H9 (cell line): ENCODE measurements at regions not wholly inside any gene's neighbourhood (a gene's known extent, or its start where the extent isn't known, plus 50 kb on each side); places are given as distances from the start of the nearest gene placed in this dataset.

ENCODE experiments used
- DNase-seq: peaks from one replicate; pipeline ENCODE4 v3.0.0-alpha.2; 2017
- H2AFZ ChIP-seq: one replicate; pipeline ENCODE4 v1.6.1; 2013; ENCODE audit warnings: mild to moderate bottlenecking, low read length, control low read depth, moderate library complexity
- H2AK5ac ChIP-seq: 2 replicates; pipeline ENCODE4 v1.6.1; 2013; ENCODE audit warnings: low read length, control low read depth, mixed read lengths; ENCODE audit not compliant: insufficient read length
- H2BK120ac ChIP-seq: one replicate; pipeline ENCODE4 v1.6.1; 2013; ENCODE audit warnings: low read depth, mild to moderate bottlenecking, low read length, control low read depth, inconsistent platforms; ENCODE audit not compliant: poor library complexity, severe bottlenecking
- H2BK12ac ChIP-seq: 2 replicates; pipeline ENCODE4 v1.6.1; 2013; ENCODE audit warnings: low read length, control low read depth, mixed read lengths, low read depth; ENCODE audit not compliant: insufficient read length
- H2BK15ac ChIP-seq: 2 replicates; pipeline ENCODE4 v1.6.1; 2013; ENCODE audit warnings: low read depth, low read length, control low read depth
- H2BK20ac ChIP-seq: one replicate; pipeline ENCODE4 v1.6.1; 2013; ENCODE audit warnings: low read depth, mild to moderate bottlenecking, low read length, control low read depth, inconsistent platforms; ENCODE audit not compliant: poor library complexity, severe bottlenecking
- H2BK5ac ChIP-seq: 2 replicates; pipeline ENCODE4 v1.6.1; 2013; ENCODE audit warnings: low read length, control low read depth, mixed read lengths; ENCODE audit not compliant: insufficient read length
- H3K14ac ChIP-seq: 2 replicates; pipeline ENCODE4 v1.6.1; 2013; ENCODE audit warnings: low read length, control low read depth; ENCODE audit not compliant: insufficient read depth
- H3K18ac ChIP-seq: 2 replicates; pipeline ENCODE4 v1.6.1; 2013; ENCODE audit warnings: low read depth, mild to moderate bottlenecking, mixed read lengths, low read length, control low read depth; ENCODE audit not compliant: insufficient read length
- H3K23ac ChIP-seq: 2 replicates; pipeline ENCODE4 v1.6.1; 2013; ENCODE audit warnings: low read length, control low read depth, mixed read lengths, low read depth; ENCODE audit not compliant: insufficient read length
- H3K23me2 ChIP-seq: 2 replicates; pipeline ENCODE4 v1.6.1; 2013; ENCODE audit warnings: low read depth, mild to moderate bottlenecking, mixed read lengths, low read length, control low read depth; ENCODE audit not compliant: insufficient read length, poor library complexity, severe bottlenecking
- H3K27ac ChIP-seq: 2 replicates; pipeline ENCODE4 v1.5.1; 2013; ENCODE audit warnings: low read length, control low read depth, mixed read lengths, low read depth; ENCODE audit not compliant: insufficient read length
- H3K27me3 ChIP-seq: 2 replicates; pipeline ENCODE4 v1.6.1; 2013; ENCODE audit warnings: low read length, control low read depth, inconsistent platforms; ENCODE audit not compliant: insufficient read depth
- H3K4ac ChIP-seq: 2 replicates; pipeline ENCODE4 v1.6.1; 2013; ENCODE audit warnings: low read depth, mild to moderate bottlenecking, control low read depth, inconsistent platforms, low read length, moderate library complexity
- H3K4me1 ChIP-seq: 2 replicates; pipeline ENCODE4 v1.6.1; 2013; ENCODE audit warnings: low read length, control low read depth, inconsistent platforms; ENCODE audit not compliant: insufficient read depth
- H3K4me2 ChIP-seq: 2 replicates; pipeline ENCODE4 v1.6.1; 2013; ENCODE audit warnings: low read length, control low read depth, mixed read lengths; ENCODE audit not compliant: insufficient read length, insufficient read depth
- H3K56ac ChIP-seq: 2 replicates; pipeline ENCODE4 v1.6.1; 2013; ENCODE audit warnings: low read depth, mild to moderate bottlenecking, mixed read lengths, low read length, control low read depth; ENCODE audit not compliant: insufficient read length
- H3K79me1 ChIP-seq: 2 replicates; pipeline ENCODE4 v1.6.1; 2013; ENCODE audit warnings: low read depth, mild to moderate bottlenecking, moderate library complexity, low read length, control low read depth, inconsistent platforms; ENCODE audit not compliant: insufficient read depth, poor library complexity, severe bottlenecking
- H3K79me2 ChIP-seq: 2 replicates; pipeline ENCODE4 v1.6.1; 2013; ENCODE audit warnings: low read length, control low read depth, inconsistent platforms; ENCODE audit not compliant: insufficient read depth
- H3K9ac ChIP-seq: 2 replicates; pipeline ENCODE4 v1.6.1; 2013; ENCODE audit warnings: low read length, control low read depth, mixed read lengths; ENCODE audit not compliant: insufficient read length; ENCODE audit errors: extremely low read depth
- H3K9me3 ChIP-seq: one replicate; pipeline ENCODE4 v1.6.1; 2013; ENCODE audit warnings: low read depth, low read length, inconsistent platforms; ENCODE audit not compliant: control insufficient read depth
- H3T11ph ChIP-seq: one replicate; pipeline ENCODE4 v1.6.1; 2013; ENCODE audit warnings: mild to moderate bottlenecking, low read length, control low read depth, inconsistent platforms
- H4K20me1 ChIP-seq: one replicate; pipeline ENCODE4 v1.6.1; 2013; ENCODE audit not compliant: control insufficient read depth, insufficient read length, insufficient read depth
- H4K5ac ChIP-seq: 2 replicates; pipeline ENCODE4 v1.6.1; 2013; ENCODE audit warnings: low read depth, mild to moderate bottlenecking, mixed read lengths, low read length, control low read depth; ENCODE audit not compliant: insufficient read length
- H4K8ac ChIP-seq: replicated peaks from 2 replicates; pipeline ENCODE4 v1.6.1; 2013; ENCODE audit warnings: low read length, control low read depth, mixed read lengths, low read depth; ENCODE audit not compliant: insufficient read length
- H4K91ac ChIP-seq: 2 replicates; pipeline ENCODE4 v1.6.1; 2013; ENCODE audit warnings: low read depth, mild to moderate bottlenecking, moderate library complexity, mixed read lengths, low read length, control low read depth; ENCODE audit not compliant: insufficient read length
- H3K27ac Mint-ChIP-seq, 3 experiments: 2 replicates in 2 of 3; 3 replicates in 1 of 3; pipeline ENCODE4 v1.8.0; 2020 to 2021; ENCODE audit warnings: mixed read lengths in 3 of 3, mild to moderate bottlenecking in 1 of 3, moderate library complexity in 1 of 3
- H3K27me3 Mint-ChIP-seq: 2 replicates; pipeline ENCODE4 v1.8.0; 2021; ENCODE audit warnings: low read depth, mild to moderate bottlenecking, moderate library complexity, mixed read lengths
- H3K36me3 Mint-ChIP-seq, 3 experiments: 2 replicates in 2 of 3; 3 replicates in 1 of 3; pipeline ENCODE4 v1.8.0; 2020 to 2021; ENCODE audit warnings: low read depth in 3 of 3, mixed read lengths in 3 of 3; ENCODE audit not compliant: insufficient read depth in 1 of 3
- H3K4me1 Mint-ChIP-seq, 2 experiments: 2 replicates each; pipeline ENCODE4 v1.8.0; 2020; ENCODE audit warnings: mixed read lengths in 2 of 2
- H3K4me3 Mint-ChIP-seq, 2 experiments: 2 replicates in 1 of 2; 3 replicates in 1 of 2; pipeline ENCODE4 v1.8.0; 2020 to 2021; ENCODE audit warnings: mild to moderate bottlenecking in 2 of 2, mixed read lengths in 2 of 2, moderate library complexity in 1 of 2
- H3K9me3 Mint-ChIP-seq, 2 experiments: 2 replicates in 1 of 2; 3 replicates in 1 of 2; pipeline ENCODE4 v1.8.0; 2020; ENCODE audit warnings: mild to moderate bottlenecking in 2 of 2, mixed read lengths in 2 of 2, moderate library complexity in 1 of 2
- CTCF ChIP-seq: fragments of 200-600 bp; sonication (generic); conservative IDR thresholded peaks from 3 replicates; pipeline ENCODE4 v1.8.0; 2021; ENCODE audit warnings: antibody characterized with exemption, mild to moderate bottlenecking
- WGBS: extraction: QIAGEN DNeasy Blood & Tissue Kit; methylation state at CpG from one replicate; pipeline ENCODE4 v1.1.7; 2013; ENCODE audit warnings: missing lambda C conversion rate, low lambda C conversion rate, mixed read lengths; ENCODE audit not compliant: insufficient read length; ENCODE audit errors: extremely low coverage; 5-methylcytosine and 5-hydroxymethylcytosine counted together

GRCh38 chr5:174516741-174517140 lies 207.6 kb upstream of the MSX2 start:
- Histone ChIP-seq H3K4me2 (no peak overlapping the region), H4K91ac (no peak overlapping the region), H2AK5ac (no peak overlapping the region), H3T11ph (no peak overlapping the region), H2BK12ac (no peak overlapping the region), H2BK20ac (no peak overlapping the region), H3K9me3 (no peaks in the 10 kb centered on the region), H3K14ac (no peak overlapping the region), H3K27me3 (peaks cover 2% of the 10 kb centered on the region; the same call in 1 of the 2 replicates), H3K27ac (no peak overlapping the region), H3K18ac (no peak overlapping the region), H3K79me1 (no peaks in the 10 kb centered on the region), H4K20me1 (no peaks in the 10 kb centered on the region), H3K4me1 (no peaks in the 10 kb centered on the region), H3K23ac (no peak overlapping the region), H3K4ac (no peak overlapping the region), H3K9ac (no peak overlapping the region), H4K8ac (no peak overlapping the region), H3K23me2 (no peaks in the 10 kb centered on the region), H2BK15ac (no peak overlapping the region), H2BK120ac (no peak overlapping the region), H3K56ac (no peak overlapping the region), H2AFZ (no peak overlapping the region), H3K79me2 (no peaks in the 10 kb centered on the region), H4K5ac (no peak overlapping the region), H2BK5ac (no peak overlapping the region)
- no peak overlapping the region for H3K4me3 Mint-ChIP-seq
- H3K27me3 Mint-ChIP-seq, result peaks cover 68% of the 10 kb centered on the region
- H3K36me3 Mint-ChIP-seq, result peaks cover 0 to 6% (median 0%) of the 10 kb centered on the region in 3 experiments; a peak in 1 of 7 replicates
- no peak for DNase-seq
- no CpG with 5 or more reads among the region's 1 CpG for WGBS
- H3K4me1 Mint-ChIP-seq, result peaks cover 22 to 29% of the 10 kb centered on the region in 2 experiments
- H3K9me3 Mint-ChIP-seq, result peaks cover 5 to 6% of the 10 kb centered on the region in 2 experiments; a peak in 4 of 5 replicates
- no peak overlapping the region; a peak in 1 of 7 replicates for H3K27ac Mint-ChIP-seq
- TF ChIP-seq CTCF, result no peak
